NCI-H1092 (cell line): ENCODE measurements at regions not wholly inside any gene's neighbourhood (a gene's known extent, or its start where the extent isn't known, plus 50 kb on each side); places are given as distances from the start of the nearest gene placed in this dataset.
"Not testable (repeated sequence)": the region's sequence is repeated elsewhere in the genome, so short reads cannot be mapped to it uniquely, and the experiment has no call there.

Experiments
- DNase-seq: peaks from one replicate; lab custom pipeline; 2025; lab: John Stamatoyannopoulos, UW

DNA sequence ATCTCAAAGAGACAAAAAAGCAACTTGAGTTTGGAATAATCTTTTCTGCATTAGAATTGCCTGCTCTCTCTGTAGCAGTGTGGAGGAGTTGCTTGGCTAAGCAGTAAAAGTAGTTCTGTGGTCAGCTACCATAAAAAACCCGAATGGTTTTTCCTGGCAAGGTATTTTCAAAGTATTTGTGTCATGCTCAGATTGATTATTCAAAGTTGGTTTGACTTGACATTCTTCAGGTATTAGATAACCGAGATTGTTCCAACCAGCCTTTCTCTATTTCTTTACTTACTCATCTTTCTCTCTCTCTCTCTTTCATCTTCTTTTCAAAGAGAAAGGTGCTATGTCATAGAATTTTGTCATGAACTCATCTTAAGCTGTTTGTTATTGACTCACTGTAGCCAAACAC, 404.9 kb downstream of the CPS1 start:
- no peak for DNase-seq

DNA sequence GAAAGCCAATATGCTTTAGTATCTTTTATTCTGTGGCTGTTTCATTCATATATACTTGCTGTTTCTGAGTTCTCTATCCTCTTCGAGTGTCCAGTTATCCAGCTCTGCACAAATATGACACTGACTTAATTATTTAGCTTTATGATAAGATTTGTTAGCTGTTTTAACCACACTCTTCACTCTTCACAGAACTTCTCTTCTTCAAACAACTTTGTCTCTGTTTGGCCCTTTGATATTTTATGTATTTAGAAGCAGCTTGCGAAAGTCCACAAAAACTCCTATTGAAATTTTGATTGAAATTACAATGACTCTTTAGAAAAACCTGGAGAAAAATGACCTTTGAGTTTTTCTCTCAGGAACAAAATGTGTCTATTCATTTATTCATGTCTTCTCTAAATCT, 407.0 kb downstream of the CPS1 start:
- no peak for DNase-seq

DNA sequence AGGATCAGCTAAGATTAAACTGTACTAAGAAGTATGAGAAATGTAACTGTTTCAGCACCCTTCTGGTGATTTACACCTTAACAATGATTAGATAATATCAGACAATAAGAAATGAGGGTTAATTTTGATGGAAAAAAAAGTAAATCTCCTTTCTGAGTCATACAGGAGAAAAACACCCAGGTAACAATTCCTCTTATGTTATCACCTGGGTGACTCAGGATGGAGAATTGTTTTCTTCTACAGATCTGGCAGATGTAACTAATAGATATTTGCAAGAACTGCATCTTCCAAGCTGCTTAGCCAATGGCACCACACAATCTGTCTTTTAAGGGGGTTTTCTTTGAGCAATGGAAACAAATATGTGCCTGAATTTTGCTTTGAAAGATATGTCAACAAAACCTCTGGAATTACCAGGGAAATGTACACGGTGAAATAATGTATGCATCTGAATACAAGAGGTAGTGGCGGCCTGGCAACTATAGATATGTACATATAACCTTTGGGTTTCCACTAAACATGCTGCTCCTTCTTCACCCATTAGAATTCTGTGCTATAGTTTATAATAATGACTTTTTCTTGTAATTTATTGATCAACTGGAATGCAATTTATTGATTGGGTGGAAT, 407.9 kb downstream of the CPS1 start:
- DNase-seq: no peak

DNA sequence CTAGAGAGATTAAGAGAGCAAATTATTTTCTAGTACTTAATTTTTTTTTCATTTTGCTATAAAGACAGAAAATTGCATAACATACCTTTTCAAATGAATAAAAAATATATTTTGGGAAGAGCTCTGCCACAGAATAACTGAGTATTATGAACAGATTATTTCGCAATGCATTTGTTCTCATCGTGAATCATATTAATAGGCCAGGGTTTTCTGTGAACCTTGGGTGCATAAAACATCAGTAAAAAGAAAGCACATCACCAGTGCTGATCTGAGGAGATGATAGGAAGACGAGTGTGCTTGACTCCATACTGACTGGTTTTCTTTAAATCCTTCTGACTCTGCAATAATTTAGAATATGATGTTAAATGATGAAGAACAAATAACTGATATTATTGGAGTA, 409.1 kb downstream of the CPS1 start:
- no peak for DNase-seq

DNA sequence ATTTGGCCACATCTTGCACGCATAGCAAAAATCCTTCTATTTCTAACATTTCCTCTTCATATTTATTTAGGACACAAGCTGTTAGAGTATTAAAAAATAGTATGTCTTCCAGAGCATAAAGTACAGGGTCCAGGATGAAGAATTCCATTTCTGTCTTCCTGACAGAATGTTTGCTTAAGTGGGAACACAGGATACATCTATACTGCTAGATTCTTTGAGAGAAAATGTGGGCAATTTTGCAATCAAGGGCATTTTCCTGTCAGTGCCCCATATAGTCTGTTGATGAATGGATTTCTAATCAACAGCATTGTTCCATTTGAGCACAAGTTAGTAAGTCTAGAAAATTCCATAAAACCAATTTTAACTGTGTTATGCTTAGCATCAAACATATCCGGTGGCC, 409.9 kb downstream of the CPS1 start:
- DNase-seq: no peak

DNA sequence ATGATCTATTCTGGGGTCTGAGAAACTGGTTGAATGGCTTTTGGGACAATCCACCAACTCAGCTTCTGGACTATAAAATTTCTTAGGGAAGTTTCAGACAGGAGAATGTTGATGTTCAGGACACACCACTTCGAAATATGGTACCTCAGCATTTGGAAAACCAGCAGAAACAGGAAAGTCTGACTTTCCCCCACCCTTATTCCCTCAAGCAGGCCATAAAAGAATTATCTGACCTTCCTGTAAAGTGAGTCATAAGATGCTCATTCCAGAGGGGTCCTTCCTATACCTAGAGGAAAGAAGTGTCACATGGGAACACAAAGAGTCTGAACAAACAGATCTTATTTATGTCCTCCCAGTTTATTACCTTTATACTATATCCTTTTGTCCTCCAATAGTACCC, 415.0 kb downstream of the CPS1 start:
- no peak for DNase-seq

DNA sequence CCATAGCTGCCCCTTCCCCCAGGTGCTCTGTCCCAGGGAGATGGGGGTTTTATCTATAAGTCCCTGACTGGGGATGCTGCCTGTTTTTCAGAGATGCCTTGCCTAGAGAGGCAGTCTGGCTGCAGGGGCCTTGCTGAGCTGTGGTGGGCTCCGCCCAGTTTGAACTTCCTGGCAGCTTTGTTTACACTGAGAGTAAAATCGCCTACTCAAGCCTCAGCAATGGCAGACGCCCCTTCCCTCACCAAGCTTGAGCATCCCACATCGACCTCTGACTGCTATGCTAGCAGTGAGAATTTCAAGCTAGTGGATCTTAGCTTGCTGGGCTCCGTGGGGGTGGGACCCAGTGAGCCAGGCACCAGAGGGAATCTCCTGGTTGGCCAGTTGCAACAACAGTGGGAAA, 430.4 kb downstream of the CPS1 start:
- DNase-seq: not testable (repeated sequence)

DNA sequence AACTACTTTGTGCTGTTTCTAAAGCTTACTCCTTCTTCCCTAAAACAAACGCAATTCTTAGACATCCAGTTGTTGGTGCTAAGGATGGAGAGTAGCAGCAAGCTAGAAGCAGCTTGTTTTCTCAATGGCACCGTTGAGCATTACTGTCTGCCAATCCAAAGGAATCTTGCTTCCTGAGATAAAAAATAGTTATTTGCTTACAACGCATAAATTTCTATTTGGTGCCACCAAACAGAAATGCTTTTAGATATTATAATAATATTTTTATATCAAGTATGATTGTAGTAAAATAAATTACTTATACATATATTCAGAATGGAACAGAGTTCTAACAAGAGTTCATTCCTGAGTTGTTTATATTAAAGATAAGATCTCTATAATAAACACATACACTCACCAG, 434.7 kb downstream of the CPS1 start:
- no peak for DNase-seq

DNA sequence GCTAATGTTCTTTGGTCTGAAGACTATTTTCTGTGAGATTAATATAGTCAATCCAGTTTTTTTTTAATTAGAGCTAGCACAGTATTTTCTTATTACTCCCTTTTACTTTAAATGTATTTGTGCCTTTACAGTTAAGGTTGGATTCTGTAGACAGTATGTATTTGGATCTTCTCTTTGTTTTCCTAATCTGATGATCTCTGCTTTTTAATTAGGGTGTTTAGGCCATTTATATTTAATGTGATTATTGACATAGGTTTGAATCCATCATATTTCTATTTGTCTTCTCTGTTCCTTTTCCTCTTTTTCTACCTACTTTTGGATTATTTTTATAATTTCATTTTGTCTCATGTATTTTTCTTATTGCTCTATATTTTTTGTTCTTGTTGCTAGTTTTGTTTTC, 437.7 kb downstream of the CPS1 start:
- no peak for DNase-seq

DNA sequence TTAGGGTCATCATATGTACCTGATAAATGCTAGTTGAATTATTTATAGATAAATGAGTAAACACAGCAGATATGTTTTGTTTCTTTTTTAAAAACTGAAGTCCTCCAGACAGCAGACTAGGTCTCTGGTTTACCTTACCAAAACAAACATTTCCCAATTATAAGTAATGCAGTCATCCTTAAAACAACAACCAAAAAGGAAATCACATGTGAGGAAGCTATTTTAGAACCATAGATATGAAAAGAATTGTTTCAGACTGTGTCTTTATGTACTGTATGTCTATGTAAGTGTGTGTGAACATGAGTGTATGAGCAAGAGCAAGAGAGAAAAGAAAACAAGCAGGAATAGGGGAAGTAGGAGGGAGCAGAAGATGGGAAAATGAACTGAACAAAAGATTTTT, 441.0 kb downstream of the CPS1 start:
- DNase-seq: no peak

DNA sequence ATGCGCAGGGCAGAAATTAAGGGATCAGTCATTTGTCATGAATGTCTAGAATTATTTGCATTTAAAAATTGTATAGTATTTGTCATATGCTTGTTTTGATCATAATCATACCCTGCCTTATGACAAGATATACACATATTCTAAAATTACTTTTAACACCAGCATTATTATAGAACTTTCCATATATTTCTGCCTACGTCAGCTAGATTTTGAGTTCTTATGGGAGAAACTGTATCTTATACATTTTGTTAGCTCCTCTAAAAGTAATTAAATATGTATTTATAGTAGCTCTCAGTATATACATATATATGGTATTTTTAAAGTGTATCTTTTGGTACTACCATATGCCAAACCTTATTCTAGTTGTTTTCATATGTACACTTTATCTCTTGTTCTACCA, 441.9 kb downstream of the CPS1 start:
- DNase-seq: no peak

DNA sequence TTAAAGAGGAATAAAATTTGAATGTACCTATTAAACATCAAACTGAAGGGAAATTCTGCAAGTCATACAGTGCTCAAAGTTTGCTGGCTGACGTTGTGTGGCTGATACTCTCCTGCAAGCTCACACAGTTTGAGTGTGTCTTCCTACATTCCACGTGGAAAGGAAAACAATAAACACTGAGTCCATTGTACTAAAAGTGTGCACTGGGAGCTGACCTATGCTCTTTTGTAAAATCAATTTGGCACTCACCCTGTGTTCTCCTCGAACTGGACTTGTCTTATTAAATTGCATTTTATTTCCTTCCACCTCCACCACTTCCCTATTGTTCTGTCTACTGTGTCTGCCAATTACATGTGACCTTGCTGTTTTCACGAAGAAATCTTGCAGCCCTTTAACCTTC, 458.0 kb downstream of the CPS1 start:
- DNase-seq: no peak

DNA sequence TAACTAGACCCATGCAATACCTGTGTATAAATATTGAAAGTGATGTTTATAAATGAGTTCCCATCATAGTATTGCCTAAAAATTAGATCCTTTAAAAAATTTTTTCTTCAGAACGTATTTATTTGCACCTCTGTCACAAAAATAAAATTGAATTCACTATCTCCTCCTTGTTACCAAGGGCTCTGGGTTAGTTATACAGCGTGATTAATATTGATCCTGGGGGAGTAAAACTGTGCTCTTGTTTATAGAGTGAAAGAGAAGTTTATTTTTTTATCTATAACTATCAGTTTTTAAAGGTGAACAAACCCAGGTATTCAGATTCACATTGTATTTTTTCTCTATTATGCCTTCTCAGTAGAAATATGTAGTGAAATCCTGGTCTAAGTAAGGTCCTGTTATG, 458.5 kb downstream of the CPS1 start:
- no peak for DNase-seq

DNA sequence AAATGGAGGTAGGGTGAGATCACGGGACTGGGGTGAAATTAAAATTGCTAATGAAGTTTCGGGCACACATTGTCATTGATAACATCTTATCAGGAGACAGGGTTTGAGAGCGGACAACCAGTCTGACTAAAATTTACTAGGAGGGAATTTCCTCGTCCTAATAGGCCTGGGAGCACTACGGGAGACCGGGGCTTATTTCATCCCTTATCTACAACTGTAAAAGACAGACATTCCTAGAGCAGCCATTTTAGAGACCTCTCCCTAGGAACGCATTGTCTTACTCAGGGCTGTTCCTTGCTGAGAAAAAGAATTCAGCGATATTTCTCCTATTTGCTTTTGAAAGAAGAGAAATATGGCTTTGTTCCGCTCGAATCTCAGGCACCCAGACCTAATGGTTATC, 468.7 kb downstream of the CPS1 start:
- not testable (repeated sequence) for DNase-seq

DNA sequence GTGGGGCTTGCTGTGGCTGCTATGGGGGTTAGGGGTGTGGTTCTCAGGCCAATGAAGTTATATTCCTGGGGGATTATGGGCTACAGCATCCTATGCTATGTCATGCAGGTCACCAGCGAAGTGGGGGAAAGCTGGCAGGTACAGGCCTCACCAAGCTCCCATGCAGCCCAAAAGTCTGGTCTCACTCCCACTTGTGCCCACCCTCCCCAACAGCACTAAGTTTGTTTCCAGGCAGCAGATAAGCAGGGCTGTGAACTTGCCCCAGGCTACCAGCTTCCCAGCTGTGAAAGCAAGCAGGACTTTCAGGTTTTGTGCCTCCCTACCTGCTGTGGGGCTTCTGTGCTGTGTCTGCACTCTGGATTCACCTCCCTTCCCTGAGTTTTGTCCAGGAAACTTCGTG, 469.7 kb downstream of the CPS1 start:
- DNase-seq: no peak

DNA sequence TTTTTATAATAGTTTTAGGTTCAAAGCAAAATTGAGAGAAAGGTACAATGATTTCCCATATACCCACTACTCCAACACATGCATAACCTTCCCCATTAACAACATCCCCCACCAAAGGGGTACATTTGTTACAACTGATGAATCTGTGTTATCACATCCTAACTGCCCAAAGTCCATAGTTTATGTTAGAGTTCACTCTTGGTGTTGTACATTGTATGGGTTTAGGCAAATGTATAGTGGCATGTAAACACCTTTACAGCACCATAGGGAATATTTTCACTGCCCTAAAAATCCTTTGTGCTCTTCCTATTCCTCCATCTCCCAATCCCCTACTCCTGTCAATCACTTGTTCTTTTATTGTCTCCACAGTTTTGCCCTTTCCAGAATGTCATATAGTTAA, 471.6 kb downstream of the CPS1 start:
- no peak for DNase-seq

DNA sequence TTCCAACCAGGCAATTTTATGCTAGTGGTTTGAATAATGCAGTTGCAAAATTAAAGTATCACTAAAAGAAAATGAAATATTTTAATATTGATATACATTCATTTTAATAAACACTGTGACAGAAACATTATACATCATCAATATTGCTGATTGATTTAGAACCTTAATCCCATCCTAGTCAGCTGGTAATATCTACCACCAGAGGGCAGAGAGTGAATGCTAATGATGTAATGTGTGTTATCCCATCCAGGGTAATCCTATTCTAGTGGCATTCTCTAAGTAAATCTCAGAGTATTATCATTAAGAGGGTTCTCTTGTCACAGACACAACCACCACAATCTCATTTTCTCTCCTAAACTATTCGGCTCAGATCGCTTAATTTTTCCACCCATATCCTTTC, 477.4 kb downstream of the CPS1 start:
- no peak for DNase-seq

DNA sequence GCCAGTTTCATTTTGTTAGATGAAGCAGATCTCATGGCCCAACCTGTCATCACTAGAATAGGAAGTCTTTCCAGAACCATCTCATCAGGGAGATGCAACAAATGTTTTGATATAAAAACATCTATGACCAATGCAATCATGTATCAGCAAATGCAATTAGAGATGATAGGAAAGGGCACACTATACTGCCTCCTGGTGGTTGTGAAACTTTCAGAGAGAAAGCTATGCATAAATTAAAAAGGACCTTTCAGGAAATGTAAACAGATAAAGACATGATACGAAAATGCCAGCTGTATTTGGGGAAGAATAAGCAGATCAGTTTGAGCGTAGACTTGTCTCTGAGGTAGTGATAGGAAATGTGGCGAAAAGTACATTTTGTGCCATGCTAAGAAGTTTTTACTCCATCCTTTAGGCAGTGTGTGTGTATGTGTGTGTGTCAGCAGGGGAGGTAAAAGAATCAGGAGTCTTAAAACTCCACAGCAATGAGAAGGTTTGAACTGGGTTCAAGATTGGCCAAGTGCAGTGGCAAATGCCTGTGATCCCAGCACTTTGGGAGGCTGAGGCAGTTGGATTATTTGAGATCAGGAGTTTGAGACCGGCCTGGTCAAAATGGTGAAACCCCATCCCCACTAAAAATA, 479.3 kb downstream of the CPS1 start:
- peak; percentile 9 for DNase-seq

DNA sequence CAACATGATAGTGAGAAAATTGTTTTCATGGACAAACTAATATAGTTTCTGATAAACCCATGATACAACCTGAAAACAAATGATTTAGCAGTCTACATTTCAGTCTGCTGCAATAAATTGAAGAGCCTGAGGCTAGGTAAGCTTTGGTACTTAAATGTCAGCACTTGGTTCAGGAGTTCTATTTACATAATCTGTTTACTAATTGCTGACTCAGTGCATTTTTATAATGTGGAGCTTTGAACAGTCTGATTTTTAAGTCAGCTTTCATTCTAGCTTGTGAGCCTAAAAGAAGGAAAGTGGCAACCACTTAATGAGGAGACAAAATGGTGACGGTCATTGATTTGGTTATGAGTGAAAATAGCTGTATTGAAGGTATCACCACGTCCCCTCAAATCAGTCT, 488.6 kb downstream of the CPS1 start:
- no peak for DNase-seq

DNA sequence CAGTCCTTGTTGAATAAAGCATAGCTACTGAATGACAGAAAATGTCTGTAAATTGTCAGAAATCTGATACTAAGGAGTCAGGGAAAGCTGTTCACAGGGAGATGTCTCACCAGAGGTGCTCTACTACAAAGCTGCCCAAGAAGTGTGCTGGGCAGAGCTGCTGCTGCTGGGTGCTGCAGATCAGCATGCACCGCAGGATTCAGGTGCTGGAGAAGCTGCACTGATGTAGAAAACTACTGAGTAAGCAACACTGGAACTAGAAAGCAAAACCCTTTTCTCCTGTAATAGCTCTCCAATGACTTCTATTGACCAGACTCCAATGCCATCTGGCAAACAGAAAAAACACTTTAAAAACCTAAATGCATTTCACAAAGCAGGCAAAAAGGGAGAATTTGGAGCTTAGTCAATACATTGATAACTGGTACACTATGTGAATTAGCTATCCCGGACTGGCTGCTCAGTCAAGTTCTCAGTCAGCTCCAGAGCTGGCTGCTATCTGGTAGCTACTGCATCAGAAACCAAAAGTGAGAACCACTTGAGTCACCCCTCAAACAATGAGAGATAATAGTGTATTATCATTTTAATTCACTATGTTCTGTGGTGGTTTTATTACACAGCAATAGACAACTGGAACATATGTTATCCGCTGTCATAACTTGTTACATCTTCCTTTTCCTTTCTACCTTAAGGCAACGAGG, 493.1 kb downstream of the CPS1 start:
- no peak for DNase-seq

DNA sequence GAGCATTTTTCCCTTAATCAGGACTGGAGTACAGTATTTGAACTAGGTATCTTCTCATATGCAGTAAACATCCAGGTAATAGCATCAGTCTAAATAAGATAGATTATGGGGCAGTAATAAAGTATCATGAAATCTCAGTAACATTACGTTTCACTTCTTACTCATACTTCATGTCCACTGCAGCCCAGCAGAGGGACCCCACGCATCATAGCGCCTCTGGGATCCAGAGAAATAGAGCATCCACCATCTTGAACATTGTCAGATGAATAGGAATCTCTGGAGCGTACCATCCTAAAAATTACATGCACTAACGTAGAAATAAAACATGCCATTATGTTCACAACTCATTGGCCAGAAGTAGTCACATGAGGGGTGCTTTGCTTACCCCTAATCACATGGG, 499.0 kb downstream of the CPS1 start:
- no peak for DNase-seq

DNA sequence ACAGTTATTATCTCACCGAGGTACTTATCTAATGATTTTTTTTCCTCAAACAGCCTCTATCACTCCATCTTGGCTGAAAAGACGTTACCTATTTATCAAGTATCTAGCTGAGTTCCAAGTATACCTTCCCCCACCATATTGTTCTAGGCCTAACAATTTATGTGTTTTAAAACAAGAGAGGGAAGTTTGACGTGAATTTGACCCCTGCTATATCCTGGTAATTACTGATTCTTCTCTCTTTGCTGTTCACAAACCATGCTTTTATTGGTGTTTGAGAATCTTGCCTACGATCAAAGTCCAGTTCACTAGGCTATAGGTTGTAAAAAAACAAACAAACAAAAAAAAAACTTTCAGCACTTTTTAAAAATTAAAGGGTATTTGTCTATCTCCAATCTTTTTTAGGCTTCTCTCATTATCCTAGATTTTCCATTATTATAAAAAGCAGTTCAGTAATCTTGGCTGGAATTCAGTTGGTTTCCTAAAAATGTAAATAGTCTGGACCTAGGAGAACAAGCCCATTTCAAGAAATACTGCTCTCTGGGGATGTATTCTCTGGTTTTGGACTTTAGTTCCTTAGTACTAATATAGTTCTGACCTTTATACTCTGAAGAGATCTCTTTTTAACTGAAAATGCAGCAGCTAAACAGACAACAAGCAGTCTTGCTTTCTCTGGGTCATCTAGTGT, 505.4 kb downstream of the CPS1 start:
- no peak for DNase-seq

DNA sequence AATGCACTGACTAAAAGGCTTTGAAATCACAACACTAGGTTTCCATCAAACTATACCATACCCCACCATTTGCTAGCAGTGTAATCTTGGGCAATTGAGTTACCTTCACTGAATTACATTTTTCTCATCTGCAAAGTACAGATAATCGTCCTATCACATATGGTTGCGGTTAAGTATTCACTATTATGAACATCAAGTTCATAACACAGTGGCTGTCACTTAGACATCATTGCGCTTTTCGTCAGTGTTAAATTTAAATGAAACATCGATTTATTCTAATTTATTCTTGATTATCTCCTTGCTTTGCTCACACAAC, 505.9 kb downstream of the CPS1 start:
- no peak for DNase-seq
